ENCODE measurements at regions not wholly inside any gene's neighbourhood (a gene's known extent, or its start where the extent isn't known, plus 50 kb on each side); places are given as distances from the start of the nearest gene placed in this dataset.
A peak's percentile ranks its signal among the peaks of the same experiment; 100 is the strongest.

GRCh38 chr4:181569553-181569952, 673.6 kb upstream of the TENM3 start:
- peak; percentile 10 for DNase-seq (ENCODE audit: low read depth)
- no peak overlapping the region for H3K4me3 ChIP-seq (ENCODE audit: low read depth, low read length)

GRCh38 chr4:181578911-181579310, 664.3 kb upstream of the TENM3 start:
- no peak for DNase-seq (ENCODE audit: low read depth)
- no peak overlapping the region for H3K4me3 ChIP-seq (ENCODE audit: low read depth, low read length)

GRCh38 chr4:181579486-181579885, 663.7 kb upstream of the TENM3 start:
- DNase-seq (ENCODE audit: low read depth): no peak
- no peak overlapping the region for H3K4me3 ChIP-seq (ENCODE audit: low read depth, low read length)

GRCh38 chr4:181581983-181582382, 661.2 kb upstream of the TENM3 start:
- DNase-seq (ENCODE audit: low read depth): no peak
- H3K4me3 ChIP-seq (ENCODE audit: low read depth, low read length): no peak overlapping the region

- no peak for DNase-seq (ENCODE audit: low read depth)
- H3K4me3 ChIP-seq (ENCODE audit: low read depth, low read length): no peak overlapping the region
Observed at GRCh38 chr4:181582595-181582994, 660.6 kb upstream of the TENM3 start.

- H3K4me3 ChIP-seq (ENCODE audit: low read depth, low read length): no peak overlapping the region
- DNase-seq (ENCODE audit: low read depth): no peak
Observed at GRCh38 chr4:181588733-181589302, 654.4 kb upstream of the TENM3 start.

- H3K4me3 ChIP-seq (ENCODE audit: low read depth, low read length): no peak overlapping the region
- no peak for DNase-seq (ENCODE audit: low read depth)
Observed at GRCh38 chr4:181592221-181592745, 650.9 kb upstream of the TENM3 start.

GRCh38 chr4:181593703-181594102, 649.5 kb upstream of the TENM3 start:
- no peak for DNase-seq (ENCODE audit: low read depth)
- H3K4me3 ChIP-seq (ENCODE audit: low read depth, low read length): no peak overlapping the region

- no peak overlapping the region for H3K4me3 ChIP-seq (ENCODE audit: low read depth, low read length)
- DNase-seq (ENCODE audit: low read depth): no peak
Observed at GRCh38 chr4:181594188-181594587, 649.0 kb upstream of the TENM3 start.

GRCh38 chr4:181595716-181596115, 647.5 kb upstream of the TENM3 start:
- H3K4me3 ChIP-seq (ENCODE audit: low read depth, low read length): no peak overlapping the region
- DNase-seq (ENCODE audit: low read depth): no peak

GRCh38 chr4:181597766-181598165, 645.4 kb upstream of the TENM3 start:
- DNase-seq (ENCODE audit: low read depth): peak; percentile 55
- no peak overlapping the region for H3K4me3 ChIP-seq (ENCODE audit: low read depth, low read length)

GRCh38 chr4:181599134-181599533, 644.1 kb upstream of the TENM3 start:
- DNase-seq (ENCODE audit: low read depth): no peak
- no peak overlapping the region for H3K4me3 ChIP-seq (ENCODE audit: low read depth, low read length)

GRCh38 chr4:181601103-181601502, 642.1 kb upstream of the TENM3 start:
- H3K4me3 ChIP-seq (ENCODE audit: low read depth, low read length): no peak overlapping the region

GRCh38 chr4:181604546-181604945, 638.7 kb upstream of the TENM3 start:
- H3K4me3 ChIP-seq (ENCODE audit: low read depth, low read length): no peak overlapping the region

More at GRCh38 chr4:181601103-181601502, 642.1 kb upstream of the TENM3 start:
- DNase-seq (ENCODE audit: low read depth): no peak

GRCh38 chr4:181606300-181606699, 636.9 kb upstream of the TENM3 start:
- no peak overlapping the region for H3K4me3 ChIP-seq (ENCODE audit: low read depth, low read length)
- DNase-seq (ENCODE audit: low read depth): no peak

More at GRCh38 chr4:181604546-181604945, 638.7 kb upstream of the TENM3 start:
- no peak for DNase-seq (ENCODE audit: low read depth)

GRCh38 chr4:181608181-181608580, 635.0 kb upstream of the TENM3 start:
- no peak for DNase-seq (ENCODE audit: low read depth)
- no peak overlapping the region for H3K4me3 ChIP-seq (ENCODE audit: low read depth, low read length)

- DNase-seq (ENCODE audit: low read depth): no peak
- no peak overlapping the region for H3K4me3 ChIP-seq (ENCODE audit: low read depth, low read length)
Observed at GRCh38 chr4:181611033-181611711, 632.0 kb upstream of the TENM3 start.

GRCh38 chr4:181611946-181612600, 631.1 kb upstream of the TENM3 start:
- DNase-seq (ENCODE audit: low read depth): no peak
- H3K4me3 ChIP-seq (ENCODE audit: low read depth, low read length): no peak overlapping the region

- no peak overlapping the region for H3K4me3 ChIP-seq (ENCODE audit: low read depth, low read length)
- peak; percentile 43 for DNase-seq (ENCODE audit: low read depth)
Observed at GRCh38 chr4:181613200-181613599, 630.0 kb upstream of the TENM3 start.

GRCh38 chr4:181618038-181618618, 625.1 kb upstream of the TENM3 start:
- no peak for DNase-seq (ENCODE audit: low read depth)
- H3K4me3 ChIP-seq (ENCODE audit: low read depth, low read length): no peak overlapping the region

Measured in skeletal muscle cell (primary cell).